Stimulated activated CD4-positive, alpha-beta T cell treated with anti-CD3 and anti-CD28 coated beads, TNF-alpha, amount 100 ng/mL, for 1 hour (primary cell): ENCODE measurements at regions not wholly inside any gene's neighbourhood (a gene's known extent, or its start where the extent isn't known, plus 50 kb on each side); places are given as distances from the start of the nearest gene placed in this dataset.
A peak's percentile ranks its signal among the peaks of the same experiment; 100 is the strongest.

Experiments used
- DNase-seq, 3 donors: peaks; one replicate each; pipeline ENCODE4 v3.0.0-alpha.2; 2020; ENCODE audit warnings: low read depth in 3 of 3, low spot score in 1 of 3

DNA sequence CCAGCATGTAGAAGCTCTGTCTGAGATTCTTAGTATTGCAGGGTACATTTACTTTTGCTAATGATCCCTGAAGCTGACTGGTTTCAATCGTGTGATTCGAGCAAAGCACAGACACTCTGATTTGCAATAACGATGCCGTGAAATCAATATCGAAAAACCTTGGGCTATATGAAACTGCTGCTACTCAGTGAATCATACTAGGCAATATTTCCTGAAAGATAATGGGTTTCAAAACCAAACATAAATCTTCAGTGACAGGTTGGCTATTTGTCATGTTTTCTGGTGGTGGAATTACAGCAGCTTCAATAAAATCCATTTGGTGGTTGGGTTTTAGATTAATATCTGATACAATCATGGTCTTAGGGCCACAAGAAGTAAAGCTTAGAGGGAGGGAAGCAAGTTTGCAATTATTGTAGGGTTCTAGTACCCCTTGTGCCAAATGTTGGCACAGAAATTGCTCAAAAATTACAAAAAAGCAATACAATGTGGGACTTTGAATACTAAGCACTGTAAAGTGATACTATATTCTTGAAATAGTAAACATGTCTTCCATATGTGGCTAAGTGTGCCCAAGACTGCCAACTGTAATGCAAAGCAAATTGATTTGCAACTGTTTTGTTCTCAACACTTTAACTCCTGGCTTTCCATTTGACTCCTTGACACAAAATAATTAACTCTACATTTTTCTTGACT, 112.4 kb upstream of the JAZF1 start:
- DNase-seq, result no peak

DNA sequence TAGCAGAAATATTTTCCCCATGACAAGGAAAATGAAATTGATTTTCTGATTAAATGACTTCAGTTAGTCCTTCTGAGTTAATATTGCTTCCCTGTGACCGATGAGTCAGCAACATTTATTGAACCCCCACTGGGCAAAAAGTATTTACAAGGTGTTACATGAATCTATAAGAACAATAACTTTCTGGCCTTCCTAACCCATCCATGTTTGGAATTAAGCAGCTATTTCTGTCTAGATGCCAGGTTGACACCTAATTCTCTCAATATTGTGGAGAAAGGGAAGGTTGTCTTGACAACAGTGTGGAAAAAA, 112.9 kb upstream of the JAZF1 start:
- DNase-seq, result no peak

GRCh38 chr7:28296571-28297483, 115.5 kb upstream of the CREB5 start:
- peak in 1 of 3 donors; percentile 44 for DNase-seq

DNA sequence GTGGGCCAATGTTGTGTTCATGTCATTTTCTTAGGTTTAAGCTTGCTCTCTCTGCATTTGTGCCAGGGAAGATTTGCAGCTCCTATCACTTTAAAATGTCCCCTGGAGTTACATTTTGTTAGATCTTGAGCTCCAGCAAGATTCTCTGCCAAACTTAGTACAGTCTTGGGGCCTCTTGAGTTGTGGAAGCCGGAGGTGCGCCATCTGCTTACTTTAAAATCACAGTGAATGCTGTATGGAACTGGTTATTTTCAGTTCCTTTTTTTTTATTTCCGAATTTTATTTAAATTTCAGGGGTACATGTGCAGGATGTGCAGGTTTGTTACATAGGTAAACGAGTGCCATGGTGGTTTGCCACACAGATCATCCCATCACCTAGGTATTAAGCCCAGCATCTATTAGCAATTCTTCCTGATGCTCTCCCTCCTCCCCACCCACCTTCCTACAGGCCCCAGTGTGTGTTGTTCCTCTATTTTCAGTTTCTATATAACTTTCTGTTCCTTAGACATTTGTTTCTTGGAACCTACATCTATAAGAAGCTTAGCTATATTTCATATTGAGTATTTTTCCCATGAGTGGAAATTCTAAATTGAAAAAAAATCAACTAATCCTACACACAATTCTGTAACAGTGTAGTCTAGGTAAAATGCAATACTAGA, 114.4 kb upstream of the CREB5 start:
- no peak for DNase-seq

GRCh38 chr7:28298870-28299518, 113.3 kb upstream of the CREB5 start:
- no peak for DNase-seq

- DNase-seq, result no peak
Observed at GRCh38 chr7:28299556-28299955, 112.8 kb upstream of the CREB5 start.

DNA sequence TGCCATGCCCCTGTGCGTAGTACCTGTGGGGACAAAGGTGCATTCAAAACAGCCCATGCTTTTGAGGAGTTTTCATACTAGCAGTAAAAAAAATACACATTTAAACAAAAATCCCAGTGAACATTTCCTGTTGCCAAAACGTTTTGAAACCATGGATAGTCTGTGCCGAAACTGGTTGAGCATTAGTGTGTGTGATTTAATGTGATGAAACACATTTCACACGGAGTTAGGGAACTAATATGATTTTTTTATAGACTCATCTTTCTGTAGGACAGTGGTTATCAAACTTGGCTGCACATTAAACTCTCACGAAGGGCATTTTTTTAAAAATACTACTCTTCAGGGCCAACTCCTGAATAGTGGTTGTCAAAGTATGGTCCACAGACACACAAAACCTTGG, 111.8 kb upstream of the CREB5 start:
- DNase-seq, result no peak

- DNase-seq, result no peak
Observed at GRCh38 chr7:28301148-28301641, 111.1 kb upstream of the CREB5 start.

DNA sequence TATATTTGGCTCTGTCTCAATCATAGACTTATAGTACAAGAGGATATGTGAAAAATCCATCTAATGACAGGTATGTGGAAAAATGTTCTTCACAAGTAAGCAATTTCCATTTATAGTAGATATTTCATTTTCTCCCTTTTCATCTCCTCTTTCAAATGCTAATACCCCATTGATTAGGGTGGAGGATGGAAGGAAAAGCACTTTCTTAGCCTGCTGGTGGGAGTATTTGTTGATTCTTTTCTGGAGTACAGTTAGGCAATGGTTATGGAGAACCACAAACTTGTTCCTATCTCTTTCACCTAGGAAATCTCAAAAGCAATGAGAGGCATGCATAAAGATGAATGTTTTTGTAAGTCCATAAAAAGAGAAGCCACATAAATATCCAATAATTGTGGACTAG, 108.0 kb upstream of the CREB5 start:
- DNase-seq, result no peak

GRCh38 chr7:28309704-28310459, 102.4 kb upstream of the CREB5 start:
- DNase-seq, result no peak

GRCh38 chr7:28310460-28310848, 101.9 kb upstream of the CREB5 start:
- no peak for DNase-seq

GRCh38 chr7:28311670-28312069, 100.6 kb upstream of the CREB5 start:
- no peak for DNase-seq

DNA sequence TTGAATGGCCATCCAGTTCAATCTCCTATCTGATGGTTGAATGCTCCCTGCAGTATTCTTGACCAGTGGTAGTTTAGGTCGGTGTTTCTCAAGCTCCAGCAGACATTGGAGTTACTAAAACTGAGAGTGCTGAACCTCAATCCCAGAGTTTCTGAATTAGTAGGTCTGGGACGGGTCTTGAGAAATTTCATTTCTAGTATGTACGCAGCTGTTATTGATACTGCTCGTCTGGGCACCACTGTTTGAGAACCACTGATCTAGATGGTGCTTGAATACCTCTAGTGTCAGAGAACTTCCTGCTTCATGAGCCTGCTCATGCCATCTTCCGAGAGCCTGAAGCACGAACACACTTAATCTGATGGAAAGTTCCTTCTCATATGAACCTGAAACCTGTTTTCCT, 99.4 kb upstream of the CREB5 start:
- DNase-seq, result no peak

DNA sequence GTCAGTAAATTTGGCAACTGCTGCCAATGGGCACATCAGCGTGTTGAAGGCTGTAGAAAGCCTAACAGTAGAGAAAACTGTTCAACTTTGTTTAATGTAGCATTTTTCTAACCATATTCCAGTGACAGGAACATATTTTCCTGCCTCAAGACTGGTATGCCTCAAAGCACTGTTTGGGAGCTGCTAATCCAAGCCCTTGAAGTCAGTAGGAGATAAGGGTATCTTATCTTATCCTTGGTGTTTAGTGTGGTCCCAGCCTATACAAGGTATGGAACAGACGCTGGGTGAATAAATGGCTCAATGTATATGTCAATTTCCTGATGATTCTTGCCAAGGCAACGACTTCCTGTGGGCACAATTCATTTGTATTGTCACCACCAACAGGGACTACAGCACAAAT, 97.5 kb upstream of the CREB5 start:
- no peak for DNase-seq

GRCh38 chr7:28315565-28316410, 96.5 kb upstream of the CREB5 start:
- DNase-seq, result no peak

DNA sequence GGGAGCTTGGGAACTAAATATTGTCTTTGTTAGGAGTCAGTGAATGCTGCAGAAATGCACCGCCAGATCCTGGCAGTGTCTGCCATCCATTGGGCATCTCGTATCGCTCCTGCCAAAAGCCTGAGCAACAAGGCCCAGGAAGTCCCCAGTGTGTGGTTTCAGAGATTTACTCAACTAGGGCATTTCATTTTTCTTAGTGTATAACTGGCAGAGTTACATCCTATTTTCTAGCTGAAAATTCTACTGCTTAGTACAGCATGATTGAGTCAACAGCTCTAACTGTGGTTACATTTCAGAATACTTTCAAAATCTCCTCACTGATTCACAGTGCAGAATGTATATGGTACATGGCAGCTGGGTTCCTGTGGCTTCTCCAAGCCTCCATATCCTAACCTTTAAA, 95.8 kb upstream of the CREB5 start:
- no peak for DNase-seq

- DNase-seq, result no peak
Observed at GRCh38 chr7:28318101-28318762, 94.1 kb upstream of the CREB5 start.

DNA sequence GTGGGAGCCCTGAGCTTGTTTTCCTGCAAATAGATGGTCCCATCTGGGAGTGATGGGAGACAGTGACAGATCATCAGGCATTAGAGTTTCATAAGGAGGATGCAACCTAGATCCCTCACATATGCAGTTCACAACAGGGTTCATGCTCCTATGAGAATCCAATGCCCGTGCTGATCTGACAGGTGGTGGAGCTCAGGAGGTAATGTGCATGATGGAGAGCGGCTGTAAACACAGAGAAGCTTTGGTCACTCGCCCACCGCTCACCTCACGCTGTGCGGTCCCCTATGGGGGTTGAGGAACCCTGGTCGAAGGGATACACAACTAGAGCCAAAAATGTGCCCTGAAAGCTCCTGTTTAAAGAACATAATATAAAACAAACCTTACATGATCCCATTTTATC, 88.5 kb upstream of the CREB5 start:
- DNase-seq, result no peak

DNA sequence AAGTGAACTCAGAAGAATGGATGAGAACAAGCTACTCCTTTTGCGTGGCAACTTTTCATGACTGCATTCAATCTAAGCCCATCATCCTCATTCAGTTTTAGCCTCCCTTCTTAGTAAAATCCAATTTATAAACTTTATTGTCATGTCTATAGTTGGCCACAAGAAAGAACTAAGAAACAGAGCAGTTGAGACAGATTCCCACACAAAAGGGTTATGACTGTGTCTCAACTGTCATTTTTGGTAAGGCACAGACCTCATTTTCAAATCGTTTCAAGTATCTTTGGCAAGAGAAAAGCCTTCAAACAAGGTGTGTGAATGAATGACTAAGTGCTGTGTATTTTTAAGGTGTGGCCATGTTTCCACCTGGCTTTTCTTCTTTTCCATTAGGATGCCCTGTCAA, 84.2 kb upstream of the CREB5 start:
- DNase-seq, result no peak
